ENCODE measurements at regions not wholly inside any gene's neighbourhood (a gene's known extent, or its start where the extent isn't known, plus 50 kb on each side); places are given as distances from the start of the nearest gene placed in this dataset.
"Not testable (repeated sequence)": the region's sequence is repeated elsewhere in the genome, so short reads cannot be mapped to it uniquely, and the experiment has no call there.

- DNase-seq (ENCODE audit: extremely low spot score, insufficient read length, low read depth): no peak
- FAIRE-seq: no peak
Observed at GRCh38 chr16:26987597-26988010, 79.1 kb upstream of the C16orf82 start.

DNA sequence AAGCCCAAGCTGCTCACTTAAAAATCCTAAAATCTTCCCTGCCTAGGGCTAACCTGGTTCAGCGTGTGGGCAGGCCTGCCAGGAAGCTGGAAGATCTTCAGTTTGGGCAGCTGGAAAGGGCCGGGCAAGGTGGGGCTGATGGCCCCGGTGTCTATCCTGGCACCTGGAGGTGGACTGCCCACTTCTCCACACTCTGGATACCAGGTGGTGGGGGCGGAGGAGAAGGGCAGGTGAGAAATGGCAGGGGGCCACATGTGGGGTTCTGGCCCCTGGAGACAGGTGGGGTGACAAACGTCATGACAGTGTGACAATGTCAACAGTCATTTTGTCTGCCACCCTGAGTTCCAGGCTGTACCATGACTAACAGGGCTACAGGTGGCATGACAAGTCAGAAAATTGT is 78.5 kb upstream of the C16orf82 start:
- no peak for FAIRE-seq
- no peak for DNase-seq (ENCODE audit: extremely low spot score, insufficient read length, low read depth)

GRCh38 chr16:26990384-26991120 is 76.2 kb upstream of the C16orf82 start:
- FAIRE-seq; DNase-seq (ENCODE audit: extremely low spot score, insufficient read length, low read depth): not testable (repeated sequence)

DNA sequence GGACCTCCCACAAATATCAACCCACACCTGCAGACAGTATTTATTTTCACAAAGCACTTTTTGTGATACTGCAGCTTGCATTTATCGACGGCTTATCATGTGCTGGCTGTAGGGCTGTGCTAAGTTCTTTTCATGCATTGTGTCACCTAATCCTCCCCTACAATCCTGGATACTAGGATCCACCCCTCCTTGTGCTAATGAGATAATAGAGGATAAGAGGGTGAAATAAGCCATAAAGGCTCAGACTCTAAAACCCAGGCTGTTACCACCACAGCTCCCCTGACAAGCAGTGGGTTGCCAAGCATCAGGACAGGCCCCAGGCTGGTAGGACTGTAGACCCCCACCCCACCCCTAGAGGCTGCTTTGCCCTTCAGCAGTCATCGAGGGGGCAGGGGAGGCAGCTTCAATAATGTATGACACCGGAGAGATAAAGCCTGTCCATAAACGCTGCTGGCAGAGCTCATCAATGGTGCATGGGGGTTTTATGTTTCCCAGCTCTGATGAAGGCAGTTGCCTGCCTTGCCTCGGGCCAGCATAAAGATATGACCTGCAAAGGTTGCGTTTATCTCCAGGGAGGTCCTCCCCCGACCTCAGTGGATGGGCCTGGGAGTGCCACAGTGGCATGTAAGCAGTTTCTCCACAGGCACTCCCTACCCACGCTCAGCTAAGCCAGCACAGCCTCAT is 73.9 kb upstream of the C16orf82 start:
- no peak for DNase-seq (ENCODE audit: extremely low spot score, insufficient read length, low read depth)
- FAIRE-seq: no peak

- no peak for FAIRE-seq
- DNase-seq (ENCODE audit: extremely low spot score, insufficient read length, low read depth): no peak
Observed at GRCh38 chr16:26993511-26993910, 73.2 kb upstream of the C16orf82 start.

- FAIRE-seq (no peak), DNase-seq (ENCODE audit: extremely low spot score, insufficient read length, low read depth) (no peak)
Observed at GRCh38 chr16:26993963-26994362, 72.8 kb upstream of the C16orf82 start.

DNA sequence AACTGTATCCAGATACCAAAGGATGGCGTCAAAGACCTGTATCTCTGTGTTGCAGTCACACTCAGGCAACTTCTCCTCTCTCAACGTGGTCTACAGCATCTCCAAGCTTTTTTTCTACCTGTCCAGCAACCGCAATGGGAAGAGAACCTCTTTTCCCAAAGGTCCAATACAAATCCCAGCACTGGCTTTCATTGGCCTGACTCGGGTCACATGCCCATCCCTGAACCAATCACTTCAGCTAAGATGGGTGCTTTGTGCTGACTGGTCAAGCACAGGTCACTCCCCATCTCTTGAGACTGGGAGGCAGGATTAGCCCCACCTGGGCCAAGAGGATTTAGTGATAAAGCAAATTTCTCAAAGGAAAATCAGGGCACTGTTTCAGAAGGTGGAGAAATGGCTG is 71.2 kb upstream of the C16orf82 start:
- FAIRE-seq (no peak), DNase-seq (ENCODE audit: extremely low spot score, insufficient read length, low read depth) (no peak)

DNA sequence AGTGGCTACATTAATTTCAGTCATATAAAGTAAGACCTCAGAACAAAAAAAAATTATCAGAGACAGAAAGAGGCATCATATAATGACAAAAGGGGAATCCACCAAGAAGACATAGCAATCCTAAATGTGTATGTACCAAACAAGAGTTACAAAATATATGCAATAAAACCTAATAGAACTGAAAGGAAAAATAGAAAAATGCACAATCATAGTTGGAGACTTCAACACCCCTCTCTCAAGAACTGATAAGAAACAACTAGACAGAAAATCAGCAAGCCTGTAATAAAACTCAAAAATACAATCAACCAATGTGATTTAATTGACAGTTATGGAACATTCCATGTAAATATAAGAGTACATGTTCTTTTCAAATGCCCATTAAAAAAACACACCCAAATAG is 61.3 kb upstream of the C16orf82 start:
- FAIRE-seq: no peak
- no peak for DNase-seq (ENCODE audit: extremely low spot score, insufficient read length, low read depth)
